Osteocyte (in vitro differentiated cells): ENCODE measurements at regions not wholly inside any gene's neighbourhood (a gene's known extent, or its start where the extent isn't known, plus 50 kb on each side); places are given as distances from the start of the nearest gene placed in this dataset.

Experiments used
- DNase-seq: peaks from one replicate; pipeline ENCODE4 v3.0.0; 2021; ENCODE audit warnings: mixed read lengths; ENCODE audit not compliant: unreplicated experiment; ENCODE audit errors: extremely low spot score
- H3K27ac Mint-ChIP-seq: one replicate; pipeline ENCODE4 v1.8.0; 2021; ENCODE audit warnings: mild to moderate bottlenecking, mixed read lengths; ENCODE audit not compliant: unreplicated experiment
- H3K27me3 Mint-ChIP-seq: one replicate; pipeline ENCODE4 v1.8.0; 2021; ENCODE audit warnings: mixed read lengths; ENCODE audit not compliant: unreplicated experiment
- H3K36me3 Mint-ChIP-seq: one replicate; pipeline ENCODE4 v1.8.0; 2021; ENCODE audit warnings: mixed read lengths; ENCODE audit not compliant: unreplicated experiment
- H3K4me1 Mint-ChIP-seq: one replicate; pipeline ENCODE4 v1.8.0; 2021; ENCODE audit warnings: mixed read lengths; ENCODE audit not compliant: unreplicated experiment
- H3K4me3 Mint-ChIP-seq: one replicate; pipeline ENCODE4 v1.8.0; 2021; ENCODE audit warnings: mild to moderate bottlenecking, moderate library complexity, mixed read lengths; ENCODE audit not compliant: unreplicated experiment
- H3K9me3 Mint-ChIP-seq: one replicate; pipeline ENCODE4 v1.8.0; 2021; ENCODE audit warnings: mixed read lengths; ENCODE audit not compliant: unreplicated experiment
- TF ChIP-seq, protein P1 (sequence below): fragments of 200-600 bp; sonication (generic); IDR thresholded peaks from 2 replicates; pipeline ENCODE4 v1.5.0; 2021; ENCODE audit warnings: antibody characterized with exemption, mild to moderate bottlenecking, moderate library complexity

DNA sequence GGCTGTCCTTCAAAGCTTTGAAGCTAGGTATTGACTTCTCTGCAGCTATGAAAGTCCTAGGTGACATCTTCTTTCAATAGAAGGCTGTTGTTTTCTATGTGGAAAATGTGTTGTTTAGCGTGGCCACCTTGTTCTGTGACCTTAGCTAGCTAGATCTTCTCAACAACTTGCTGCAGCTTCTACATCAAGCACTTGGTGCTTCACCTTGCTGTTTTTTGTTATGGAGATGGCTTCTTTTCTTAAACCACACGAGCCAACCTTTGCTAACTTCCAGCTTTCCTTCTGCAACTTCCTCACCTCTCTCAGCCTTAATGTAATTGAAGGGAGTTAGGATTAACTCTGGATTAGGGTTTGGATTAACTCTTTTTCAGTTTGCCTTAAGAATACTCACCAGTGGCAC lies 128.6 kb upstream of the MMS22L start:
- TF ChIP-seq, protein P1, sequence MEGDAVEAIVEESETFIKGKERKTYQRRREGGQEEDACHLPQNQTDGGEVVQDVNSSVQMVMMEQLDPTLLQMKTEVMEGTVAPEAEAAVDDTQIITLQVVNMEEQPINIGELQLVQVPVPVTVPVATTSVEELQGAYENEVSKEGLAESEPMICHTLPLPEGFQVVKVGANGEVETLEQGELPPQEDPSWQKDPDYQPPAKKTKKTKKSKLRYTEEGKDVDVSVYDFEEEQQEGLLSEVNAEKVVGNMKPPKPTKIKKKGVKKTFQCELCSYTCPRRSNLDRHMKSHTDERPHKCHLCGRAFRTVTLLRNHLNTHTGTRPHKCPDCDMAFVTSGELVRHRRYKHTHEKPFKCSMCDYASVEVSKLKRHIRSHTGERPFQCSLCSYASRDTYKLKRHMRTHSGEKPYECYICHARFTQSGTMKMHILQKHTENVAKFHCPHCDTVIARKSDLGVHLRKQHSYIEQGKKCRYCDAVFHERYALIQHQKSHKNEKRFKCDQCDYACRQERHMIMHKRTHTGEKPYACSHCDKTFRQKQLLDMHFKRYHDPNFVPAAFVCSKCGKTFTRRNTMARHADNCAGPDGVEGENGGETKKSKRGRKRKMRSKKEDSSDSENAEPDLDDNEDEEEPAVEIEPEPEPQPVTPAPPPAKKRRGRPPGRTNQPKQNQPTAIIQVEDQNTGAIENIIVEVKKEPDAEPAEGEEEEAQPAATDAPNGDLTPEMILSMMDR = no peak
- Mint-ChIP-seq H3K36me3 (no peaks in the 10 kb centered on the region), H3K4me1 (no peaks in the 10 kb centered on the region), H3K4me3 (no peak overlapping the region), H3K27ac (no peak overlapping the region), H3K27me3 (peaks cover 10% of the 10 kb centered on the region), H3K9me3 (peaks cover 3% of the 10 kb centered on the region)
- no peak for DNase-seq

DNA sequence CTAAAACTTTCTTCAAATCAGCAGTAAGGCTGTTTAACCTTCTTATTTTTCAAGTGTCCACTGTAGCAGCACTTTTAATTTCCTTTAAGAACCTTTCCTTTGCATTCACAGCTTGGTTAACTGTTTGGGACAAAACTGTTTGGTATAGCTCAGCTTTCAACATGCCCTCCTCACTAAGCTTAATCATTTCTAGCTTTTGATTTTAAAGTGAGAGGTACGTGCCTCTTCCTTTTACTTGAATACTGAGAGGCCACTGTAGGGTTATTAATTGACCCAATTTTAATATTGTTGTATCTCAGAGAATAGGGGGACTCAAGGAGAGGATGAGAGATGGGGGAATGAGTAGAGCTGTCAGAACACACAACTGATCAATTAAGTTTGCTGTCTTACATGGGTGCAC lies 129.5 kb upstream of the MMS22L start:
- no peak overlapping the region for H3K4me3 Mint-ChIP-seq
- H3K4me1 Mint-ChIP-seq = no peaks in the 10 kb centered on the region

DNA sequence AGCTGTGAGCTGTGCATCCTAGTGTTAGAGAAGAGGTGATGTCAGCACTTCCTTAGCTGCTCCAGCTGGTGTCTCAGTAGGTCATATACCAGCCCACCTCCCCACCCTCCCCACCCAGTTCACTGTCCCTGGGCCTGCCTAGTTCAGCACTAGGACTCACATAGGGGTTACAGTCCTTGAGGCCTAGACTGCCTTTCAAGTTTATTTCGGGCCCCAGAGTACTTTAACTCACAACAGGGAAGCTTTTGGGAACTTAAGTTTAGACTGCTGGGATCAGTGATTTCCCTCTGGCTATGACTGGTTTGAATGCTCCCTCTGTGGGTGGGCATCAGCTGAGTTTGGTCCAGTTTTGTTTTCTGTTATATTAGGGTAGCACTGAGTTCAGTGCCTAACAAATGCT lies 139.2 kb upstream of the MMS22L start:
- Mint-ChIP-seq H3K4me3 (no peak overlapping the region), H3K9me3 (no peaks in the 10 kb centered on the region), H3K27ac (no peak overlapping the region), H3K27me3 (peaks cover 5% of the 10 kb centered on the region), H3K36me3 (no peaks in the 10 kb centered on the region), H3K4me1 (no peaks in the 10 kb centered on the region)
- TF ChIP-seq, protein P1 = no peak
- DNase-seq = no peak

More for the DNA sequence above, 129.5 kb upstream of the MMS22L start:
- Mint-ChIP-seq H3K27me3 (peaks cover 7% of the 10 kb centered on the region), H3K36me3 (no peaks in the 10 kb centered on the region), H3K9me3 (peaks cover 3% of the 10 kb centered on the region), H3K27ac (no peak overlapping the region)
- no peak for DNase-seq
- TF ChIP-seq, protein P1 = no peak

DNA sequence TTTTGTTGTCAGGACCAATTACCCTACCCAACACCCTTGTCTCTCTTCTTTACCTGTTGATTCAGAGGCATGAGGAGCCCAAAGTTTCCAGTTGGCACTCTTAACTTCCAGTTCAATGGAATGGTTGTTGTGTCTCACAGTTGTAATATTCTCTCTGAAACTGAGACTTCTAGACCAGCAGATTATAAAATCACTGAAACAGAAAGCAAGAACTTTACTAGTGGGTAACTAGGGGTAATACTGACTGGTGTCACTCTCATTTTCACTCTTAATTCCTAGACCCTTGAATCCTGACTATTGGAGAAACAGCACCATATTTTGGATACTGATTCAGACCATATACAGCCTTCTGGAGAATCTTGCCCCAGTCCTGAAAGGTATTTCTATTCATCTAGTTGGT lies 140.2 kb upstream of the MMS22L start:
- TF ChIP-seq, protein P1 = no peak
- Mint-ChIP-seq H3K36me3 (no peaks in the 10 kb centered on the region), H3K27ac (no peak overlapping the region), H3K9me3 (no peaks in the 10 kb centered on the region), H3K4me3 (no peak overlapping the region), H3K4me1 (no peaks in the 10 kb centered on the region), H3K27me3 (peaks cover 5% of the 10 kb centered on the region)
- no peak for DNase-seq

DNA sequence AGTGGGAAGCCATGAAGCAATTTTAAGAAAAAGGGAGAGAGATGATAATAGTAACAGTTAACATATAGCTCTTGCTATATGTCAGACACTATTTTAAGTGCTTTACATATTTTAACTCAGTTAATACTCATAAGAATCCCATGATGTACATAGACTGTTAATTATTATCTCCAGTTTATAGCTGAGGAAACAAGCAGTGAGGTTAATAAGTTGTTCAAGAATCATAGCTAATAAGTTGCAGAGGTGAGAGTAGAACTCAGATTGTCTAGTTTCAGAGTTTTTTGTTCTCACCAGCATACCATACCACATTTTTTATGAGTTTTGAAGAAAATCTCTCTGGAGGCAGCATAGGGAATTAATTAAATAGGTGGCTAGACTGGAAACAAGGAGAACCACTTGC lies 144.6 kb upstream of the MMS22L start:
- no peak overlapping the region for H3K27ac Mint-ChIP-seq
- no peak for DNase-seq
- no peak overlapping the region for H3K4me3 Mint-ChIP-seq
- H3K27me3 Mint-ChIP-seq = peaks cover 15% of the 10 kb centered on the region
- TF ChIP-seq, protein P1 = no peak
- no peaks in the 10 kb centered on the region for H3K36me3 Mint-ChIP-seq
- H3K4me1 Mint-ChIP-seq = no peaks in the 10 kb centered on the region
- H3K9me3 Mint-ChIP-seq = no peaks in the 10 kb centered on the region
